Uterus (tissue), 3 donors: ENCODE measurements at regions not wholly inside any gene's neighbourhood (a gene's known extent, or its start where the extent isn't known, plus 50 kb on each side); places are given as distances from the start of the nearest gene placed in this dataset.

ENCODE experiments used
- DNase-seq, 2 donors: peaks; one replicate each; pipeline ENCODE4 v3.0.0-alpha.2; 2019 to 2020
- H3K27ac ChIP-seq, 2 donors: fragments of 200-600 bp; sonication (generic); 1 replicate in 1 of 2; 2 replicates in 1 of 2; pipeline ENCODE4 v1.5.1; 2016 to 2018
- H3K27me3 ChIP-seq, 2 donors: fragments of 200-600 bp; sonication (generic); one replicate each; pipeline ENCODE4 v1.5.1; 2018 to 2019; ENCODE audit warnings: control low read depth in 1 of 2
- H3K36me3 ChIP-seq, 2 donors: fragments of 200-600 bp; sonication (generic); one replicate each; pipeline ENCODE4 v1.5.1; 2019; ENCODE audit warnings: control low read depth in 1 of 2
- H3K4me1 ChIP-seq, 2 donors: fragments of 200-600 bp; sonication (generic); one replicate each; pipeline ENCODE4 v1.5.1; 2018 to 2019; ENCODE audit warnings: control low read depth in 1 of 2
- H3K4me3 ChIP-seq, 2 donors: fragments of 200-600 bp; sonication (generic); 1 replicate in 1 of 2; 2 replicates in 1 of 2; pipeline ENCODE4 v1.5.1; 2018 to 2019; ENCODE audit warnings: mild to moderate bottlenecking in 1 of 2
- H3K9me3 ChIP-seq, 2 donors: fragments of 200-600 bp; sonication (generic); one replicate each; pipeline ENCODE4 v1.5.1; 2019; ENCODE audit warnings: control low read depth in 1 of 2
- CTCF ChIP-seq, 4 experiments: fragments of 200-600 bp in 2 of 4; fragments of 450-650 bp in 2 of 4; sonication (generic) in 2 of 4; IDR thresholded peaks; one replicate each; pipeline ENCODE4 v1.5.1; 2016 to 2019; ENCODE audit warnings: antibody characterized with exemption in 4 of 4, mild to moderate bottlenecking in 2 of 4, moderate library complexity in 1 of 4
- POLR2A ChIP-seq, 2 donors: fragments of 450-650 bp; IDR thresholded peaks; one replicate each; pipeline ENCODE4 v1.6.1; 2016; ENCODE audit warnings: antibody characterized with exemption in 2 of 2, mild to moderate bottlenecking in 1 of 2, moderate library complexity in 1 of 2
- intact Hi-C: fragments of 100-400 bp; cut with DNase I; formaldehyde crosslinking; loops from one replicate; pipeline ENCODE4 v1.15.1; 2023; ENCODE audit warnings: low total_unique reads
- donor health status: DM: yes; HTN: yes; CAD: no.

GRCh38 chr4:123936621-123937043 lies 540.0 kb downstream of the SPRY1 start:
- H3K4me3 ChIP-seq = no peak overlapping the region
- H3K36me3 ChIP-seq = no peaks in the 10 kb centered on the region
- no peaks in the 10 kb centered on the region for H3K9me3 ChIP-seq
- H3K27me3 ChIP-seq = no peaks in the 10 kb centered on the region
- no peak overlapping the region for H3K27ac ChIP-seq
- intact Hi-C loops = no loop called here
- TF ChIP-seq CTCF (IDR thresholded peaks at IDR 0.05) = no peak
- TF ChIP-seq POLR2A (IDR thresholded peaks at IDR 0.05) = no peak
- no peak for DNase-seq
- H3K4me1 ChIP-seq = no peaks in the 10 kb centered on the region

- TF ChIP-seq POLR2A (IDR thresholded peaks at IDR 0.05) (no peak), CTCF (IDR thresholded peaks at IDR 0.05) (no peak)
- no peaks in the 10 kb centered on the region for H3K4me1 ChIP-seq
- no peaks in the 10 kb centered on the region for H3K27me3 ChIP-seq
- H3K36me3 ChIP-seq = no peaks in the 10 kb centered on the region
- no peak for DNase-seq
- no peaks in the 10 kb centered on the region for H3K9me3 ChIP-seq
- no peak overlapping the region for H3K27ac ChIP-seq
- intact Hi-C loops = no loop called here
- H3K4me3 ChIP-seq = no peak overlapping the region
Observed at GRCh38 chr4:123937581-123937980, 541.0 kb downstream of the SPRY1 start.

GRCh38 chr4:123939621-123940020 lies 543.0 kb downstream of the SPRY1 start:
- DNase-seq = no peak
- H3K27me3 ChIP-seq = no peaks in the 10 kb centered on the region
- no peaks in the 10 kb centered on the region for H3K4me1 ChIP-seq
- H3K4me3 ChIP-seq = no peak overlapping the region
- no peak overlapping the region for H3K27ac ChIP-seq
- no peaks in the 10 kb centered on the region for H3K36me3 ChIP-seq
- intact Hi-C loops = no loop called here
- no peaks in the 10 kb centered on the region for H3K9me3 ChIP-seq
- TF ChIP-seq CTCF (IDR thresholded peaks at IDR 0.05) (no peak), POLR2A (IDR thresholded peaks at IDR 0.05) (no peak)

- Histone ChIP-seq H3K4me1 (no peaks in the 10 kb centered on the region), H3K27me3 (no peaks in the 10 kb centered on the region), H3K9me3 (no peaks in the 10 kb centered on the region), H3K27ac (no peak overlapping the region), H3K36me3 (no peaks in the 10 kb centered on the region), H3K4me3 (no peak overlapping the region)
- TF ChIP-seq POLR2A (IDR thresholded peaks at IDR 0.05) (no peak), CTCF (IDR thresholded peaks at IDR 0.05) (no peak)
- DNase-seq = no peak
- intact Hi-C loops = no loop called here
Observed at GRCh38 chr4:123940604-123941003, 544.0 kb downstream of the SPRY1 start.

- Histone ChIP-seq H3K4me3 (no peak overlapping the region), H3K4me1 (no peaks in the 10 kb centered on the region), H3K27ac (no peak overlapping the region), H3K9me3 (no peaks in the 10 kb centered on the region), H3K36me3 (no peaks in the 10 kb centered on the region), H3K27me3 (no peaks in the 10 kb centered on the region)
- DNase-seq = no peak
- intact Hi-C loops = no loop called here
- TF ChIP-seq CTCF (IDR thresholded peaks at IDR 0.05) = no peak
- no peak for TF ChIP-seq POLR2A (IDR thresholded peaks at IDR 0.05)
Observed at GRCh38 chr4:123941306-123941705, 544.7 kb downstream of the SPRY1 start.
